SK-N-SH treated with all-trans-retinoic acid at 6 μM for 48 hours (cell line): ENCODE measurements at regions not wholly inside any gene's neighbourhood (a gene's known extent, or its start where the extent isn't known, plus 50 kb on each side); places are given as distances from the start of the nearest gene placed in this dataset.
A peak's percentile ranks its signal among the peaks of the same experiment; 100 is the strongest.

ENCODE experiments used
- ATAC-seq: fragments of 200-7000 bp; cut with Tn5 transposase; 3 replicates; pipeline ENCODE4 v1.9.1; 2020; ENCODE audit warnings: mild to moderate bottlenecking, moderate library complexity
- ARNTL ChIP-seq: fragments of 450-650 bp; formaldehyde crosslinking; IDR thresholded peaks from 2 replicates; pipeline ENCODE4 v1.5.0; 2020; ENCODE audit warnings: low read depth, mild to moderate bottlenecking, moderate library complexity, borderline replicate concordance
- BACH2 ChIP-seq: fragments of 250-450 bp; sonication (Bioruptor Pico); IDR thresholded peaks from 2 replicates; pipeline ENCODE4 v1.9.0; 2021; ENCODE audit warnings: mild to moderate bottlenecking, borderline replicate concordance
- CSDC2 ChIP-seq: fragments of 250-450 bp; sonication (Bioruptor Pico); IDR thresholded peaks from 2 replicates; pipeline ENCODE4 v1.5.0; 2020; ENCODE audit warnings: mild to moderate bottlenecking, moderate library complexity
- CSRNP3 ChIP-seq: fragments of 250-450 bp; sonication (Bioruptor Pico); IDR thresholded peaks from 2 replicates; pipeline ENCODE4 v1.5.1; 2021; ENCODE audit warnings: mild to moderate bottlenecking, moderate library complexity
- GLIS3 ChIP-seq: fragments of 250-450 bp; sonication (Bioruptor Pico); IDR thresholded peaks from 2 replicates; pipeline ENCODE4 v1.5.0; 2020; ENCODE audit warnings: mild to moderate bottlenecking, moderate library complexity
- ISL1 ChIP-seq: fragments of 250-450 bp; sonication (Bioruptor Pico); IDR thresholded peaks from 2 replicates; pipeline ENCODE4 v2.1.2; 2022; ENCODE audit warnings: mild to moderate bottlenecking, moderate library complexity
- OSR1 ChIP-seq: fragments of 250-450 bp; sonication (Bioruptor Pico); IDR thresholded peaks from 2 replicates; pipeline ENCODE4 v1.8.0; 2022; ENCODE audit warnings: moderate library complexity, mild to moderate bottlenecking, inconsistent platforms
- PATZ1 ChIP-seq: fragments of 250-450 bp; sonication (Bioruptor Pico); IDR thresholded peaks from 2 replicates; pipeline ENCODE4 v1.8.0; 2020; ENCODE audit warnings: mild to moderate bottlenecking, moderate library complexity, borderline replicate concordance
- POU6F1 ChIP-seq: fragments of 250-450 bp; sonication (Bioruptor Pico); IDR thresholded peaks from 2 replicates; pipeline ENCODE4 v1.8.0; 2021; ENCODE audit warnings: low read depth, mild to moderate bottlenecking, moderate library complexity, borderline replicate concordance
- PPARA ChIP-seq: fragments of 250-450 bp; sonication (Bioruptor Pico); IDR thresholded peaks from 2 replicates; pipeline ENCODE4 v1.5.0; 2020; ENCODE audit warnings: mild to moderate bottlenecking, borderline replicate concordance
- RARB ChIP-seq: fragments of 250-450 bp; sonication (Bioruptor Pico); IDR thresholded peaks from 2 replicates; pipeline ENCODE4 v1.8.0; 2021; ENCODE audit warnings: mild to moderate bottlenecking, moderate library complexity
- SNAI2 ChIP-seq: fragments of 250-450 bp; sonication (Bioruptor Pico); IDR thresholded peaks from 2 replicates; pipeline ENCODE4 v1.5.0; 2020; ENCODE audit warnings: mild to moderate bottlenecking, moderate library complexity
- TCF4 ChIP-seq: fragments of 250-450 bp; sonication (Bioruptor Pico); IDR thresholded peaks from 2 replicates; pipeline ENCODE4 v1.8.0; 2021; ENCODE audit warnings: mild to moderate bottlenecking, moderate library complexity, borderline replicate concordance
- TOX ChIP-seq: fragments of 250-450 bp; sonication (Bioruptor Pico); IDR thresholded peaks from 2 replicates; pipeline ENCODE4 v1.8.0; 2021; ENCODE audit warnings: mild to moderate bottlenecking, moderate library complexity, borderline replicate concordance
- TSHZ2 ChIP-seq: fragments of 250-450 bp; sonication (Bioruptor Pico); IDR thresholded peaks from 2 replicates; pipeline ENCODE4 v1.5.0; 2020; ENCODE audit warnings: mild to moderate bottlenecking, moderate library complexity
- ZFP3 ChIP-seq: fragments of 250-450 bp; sonication (Bioruptor Pico); IDR thresholded peaks from 2 replicates; pipeline ENCODE4 v1.5.0; 2020; ENCODE audit warnings: mild to moderate bottlenecking, moderate library complexity
- ZNF565 ChIP-seq: fragments of 450-650 bp; formaldehyde crosslinking; conservative IDR thresholded peaks from 2 replicates; pipeline ENCODE4 v1.5.0; 2020; ENCODE audit warnings: low read depth, mild to moderate bottlenecking, moderate library complexity
- ZNF70 ChIP-seq: fragments of 450-650 bp; formaldehyde crosslinking; IDR thresholded peaks from 2 replicates; pipeline ENCODE4 v1.5.0; 2020; ENCODE audit warnings: mild to moderate bottlenecking, moderate library complexity
- ZNF8 ChIP-seq: fragments of 450-650 bp; formaldehyde crosslinking; IDR thresholded peaks from 2 replicates; pipeline ENCODE4 v1.5.0; 2020; ENCODE audit warnings: mild to moderate bottlenecking, moderate library complexity

- peak; percentile 91 for ATAC-seq
- TF ChIP-seq RARB (CRISPR knock-in tag): no peak
- peak; percentile 33; the same call in 1 of the 2 replicates for TF ChIP-seq ISL1 (CRISPR knock-in tag)
- no peak for TF ChIP-seq CSDC2
- no peak for TF ChIP-seq TSHZ2 (CRISPR knock-in tag)
- no peak for TF ChIP-seq PATZ1 (CRISPR knock-in tag)
- TF ChIP-seq OSR1 (CRISPR knock-in tag): no peak
- no peak for TF ChIP-seq SNAI2
- no peak for TF ChIP-seq ZNF565
- no peak for TF ChIP-seq ZFP3 (CRISPR knock-in tag)
Observed at GRCh38 chr15:62591842-62592838, 427.1 kb upstream of the C2CD4B start.

- ATAC-seq: no peak
- TF ChIP-seq ARNTL (CRISPR knock-in tag): no peak
- no peak for TF ChIP-seq GLIS3 (CRISPR knock-in tag)
- no peak for TF ChIP-seq TOX (CRISPR knock-in tag)
- no peak for TF ChIP-seq OSR1 (CRISPR knock-in tag)
- TF ChIP-seq RARB (CRISPR knock-in tag): no peak
- no peak for TF ChIP-seq PATZ1 (CRISPR knock-in tag)
- no peak for TF ChIP-seq TCF4 (CRISPR knock-in tag)
- no peak for TF ChIP-seq PPARA (CRISPR knock-in tag)
- TF ChIP-seq ISL1 (CRISPR knock-in tag): no peak
- TF ChIP-seq CSRNP3 (CRISPR knock-in tag): no peak
- no peak for TF ChIP-seq BACH2
- TF ChIP-seq TSHZ2 (CRISPR knock-in tag): no peak
- no peak for TF ChIP-seq ZNF70
- TF ChIP-seq ZNF565: no peak
- TF ChIP-seq SNAI2: no peak
- TF ChIP-seq ZNF8 (CRISPR knock-in tag): no peak
- TF ChIP-seq ZFP3 (CRISPR knock-in tag): no peak
- TF ChIP-seq POU6F1 (CRISPR knock-in tag): no peak
Observed at GRCh38 chr15:62592920-62593319, 427.8 kb upstream of the C2CD4B start.
